T1000 (cell line): ENCODE measurements at regions not wholly inside any gene's neighbourhood (a gene's known extent, or its start where the extent isn't known, plus 50 kb on each side); places are given as distances from the start of the nearest gene placed in this dataset.

Experiments
- DNase-seq: peaks from one replicate; lab custom pipeline; 2025; ENCODE audit warnings: mixed read lengths; lab: John Stamatoyannopoulos, UW

DNA sequence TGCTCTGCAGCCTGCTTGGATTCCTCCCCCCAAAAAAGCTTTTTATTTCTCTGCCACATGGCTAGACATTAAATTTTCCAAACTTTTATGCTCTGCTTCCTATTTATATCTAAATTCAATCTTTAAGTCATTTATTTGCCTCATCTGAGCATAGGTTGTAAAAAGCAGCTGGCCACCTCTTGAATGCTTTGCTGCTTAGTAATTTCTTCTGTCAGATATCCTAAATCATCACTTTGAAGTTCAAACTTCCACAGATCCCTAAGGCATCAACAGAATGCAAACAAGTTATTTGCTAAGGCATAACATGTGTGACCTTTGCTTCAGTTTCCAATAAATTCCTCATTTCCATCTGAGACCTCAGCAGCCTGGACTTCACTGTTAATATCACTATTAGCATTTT is 209.6 kb downstream of the FSCB start:
- DNase-seq, result peak; percentile 5

DNA sequence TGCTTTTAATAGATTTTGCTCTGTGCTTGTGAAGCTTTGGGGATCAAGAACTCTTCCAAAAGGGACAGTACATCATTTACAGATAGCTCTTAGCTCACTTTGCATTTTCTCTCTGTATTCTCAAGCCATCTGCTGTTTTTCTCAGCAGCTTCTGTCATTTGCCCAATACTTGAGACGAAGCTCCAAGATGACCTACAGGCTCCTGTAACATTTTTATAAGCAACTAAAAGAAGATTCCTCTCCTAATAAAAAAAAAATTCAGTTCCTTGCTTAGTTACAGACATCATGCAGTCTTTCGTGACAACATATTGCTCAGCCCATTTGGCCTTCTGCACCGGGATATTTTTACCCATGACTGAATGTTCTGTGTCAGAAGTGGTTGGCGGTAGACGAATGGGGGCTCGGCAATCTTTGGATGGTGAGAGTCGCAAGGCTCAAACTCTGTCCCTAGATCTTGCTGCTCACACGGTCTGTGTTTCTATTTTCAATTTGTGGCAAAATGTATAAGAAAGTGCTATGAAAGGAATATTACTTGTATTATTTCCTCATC is 215.6 kb downstream of the FSCB start:
- no peak for DNase-seq

DNA sequence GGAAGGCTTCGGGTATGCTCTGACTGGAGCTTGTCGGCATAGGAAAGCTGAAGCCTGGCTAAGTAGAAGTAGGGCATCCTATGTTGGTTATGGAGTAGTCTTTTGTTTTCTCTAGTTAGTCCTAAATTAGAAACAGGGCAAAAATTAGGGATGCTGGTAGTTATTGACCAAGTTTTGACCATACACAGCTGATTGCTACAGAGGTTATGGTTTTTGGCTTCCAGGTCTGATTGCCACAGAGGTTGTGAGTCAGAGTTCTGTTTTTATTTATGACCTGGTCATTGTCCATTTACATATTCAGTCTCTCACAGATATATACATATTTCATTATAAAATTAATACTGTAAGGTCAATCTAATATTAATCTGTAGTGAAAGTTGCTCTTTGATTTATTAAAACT is 219.2 kb downstream of the FSCB start:
- no peak for DNase-seq

DNA sequence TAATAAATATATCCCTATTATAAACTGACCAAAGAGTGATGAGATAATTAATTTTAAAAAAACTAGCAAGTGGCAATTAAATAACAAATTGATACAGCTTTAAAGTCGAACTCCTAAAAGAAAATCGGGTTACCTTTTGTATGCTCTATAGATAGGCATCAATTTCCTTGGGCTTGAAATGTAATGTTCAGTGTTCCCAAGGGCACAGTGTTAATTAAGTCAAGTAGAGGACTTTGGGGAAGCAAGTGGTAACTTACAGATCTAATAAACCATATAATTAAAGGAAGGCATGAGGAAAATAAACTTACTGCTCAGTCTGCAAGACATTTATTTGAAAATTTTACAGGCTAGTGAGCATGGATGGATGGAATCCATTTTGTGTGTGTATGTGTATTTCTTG is 220.9 kb downstream of the FSCB start:
- no peak for DNase-seq

DNA sequence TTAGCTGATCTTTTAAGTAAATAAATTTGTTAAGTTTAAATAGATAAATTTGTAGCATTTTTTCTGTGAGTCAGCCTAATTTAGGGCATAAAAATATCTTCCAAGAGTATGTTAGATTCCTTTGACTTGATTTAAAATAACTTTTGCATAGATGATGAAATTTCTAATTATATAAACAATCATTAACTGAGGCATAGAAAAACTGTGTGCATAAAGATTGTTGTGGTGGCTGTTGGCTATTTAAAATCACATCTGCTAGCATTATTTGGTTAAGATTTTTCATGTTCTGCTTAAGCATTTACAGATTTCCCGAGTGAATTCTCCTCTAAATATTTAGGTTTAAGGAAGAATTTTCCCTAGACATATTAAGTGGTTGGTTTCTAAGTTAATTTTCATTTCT is 223.2 kb downstream of the FSCB start:
- no peak for DNase-seq

DNA sequence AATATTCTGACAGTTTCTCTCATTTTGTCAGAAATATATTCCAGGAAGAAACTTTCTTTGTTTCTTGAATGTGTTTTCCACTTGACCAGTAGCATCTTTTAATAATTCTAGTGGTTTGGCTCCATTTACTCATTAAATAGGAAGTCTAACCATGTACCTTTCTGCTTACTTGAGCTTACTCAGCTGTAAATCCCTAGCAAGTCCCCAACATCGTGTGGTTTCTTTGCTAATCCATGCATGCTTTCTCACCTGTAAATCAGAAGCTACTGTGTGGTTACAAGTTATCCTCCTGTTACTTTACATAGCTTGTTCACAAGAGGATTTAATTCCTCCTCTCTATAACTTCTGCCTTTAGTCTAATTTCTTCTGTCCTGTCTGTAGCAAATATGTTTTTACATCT is 227.7 kb downstream of the FSCB start:
- DNase-seq, result no peak

DNA sequence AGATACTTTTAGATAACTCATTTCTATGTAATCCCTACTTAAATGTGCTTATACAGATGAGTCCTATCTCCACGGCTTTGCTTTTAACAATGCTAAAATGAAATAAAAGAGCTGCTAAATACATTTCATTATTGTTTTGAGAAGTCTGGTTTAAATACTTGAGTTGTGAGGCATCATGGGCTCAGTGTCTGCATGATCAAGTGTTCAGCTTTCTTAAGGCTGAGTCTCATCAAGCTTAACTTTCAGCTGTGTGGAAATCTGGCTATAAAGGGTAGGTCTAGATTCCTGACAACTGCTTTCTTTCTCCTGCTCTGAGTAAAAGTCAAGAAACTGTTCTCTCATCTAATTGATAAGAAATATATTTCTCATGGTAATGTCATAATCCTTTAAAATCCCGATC is 235.4 kb downstream of the FSCB start:
- DNase-seq, result no peak

DNA sequence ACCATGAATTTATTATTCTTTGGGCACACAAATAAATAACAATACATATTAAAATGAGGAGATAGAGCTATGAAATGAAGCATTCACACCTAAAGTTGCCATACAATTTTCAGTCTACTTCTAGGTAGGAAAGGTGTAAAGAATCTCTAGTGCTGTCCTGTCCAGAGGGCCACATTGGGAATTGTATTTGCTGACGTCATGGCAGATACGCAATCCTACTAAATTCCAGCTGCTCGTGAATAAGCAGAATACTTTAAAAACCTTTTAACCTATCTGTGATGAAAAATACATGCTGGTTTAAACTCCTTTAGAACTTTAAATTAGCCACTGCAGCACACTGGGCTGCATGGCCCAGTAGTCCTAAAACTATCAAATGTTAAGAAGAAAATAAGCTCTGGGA is 236.1 kb downstream of the FSCB start:
- DNase-seq, result no peak

DNA sequence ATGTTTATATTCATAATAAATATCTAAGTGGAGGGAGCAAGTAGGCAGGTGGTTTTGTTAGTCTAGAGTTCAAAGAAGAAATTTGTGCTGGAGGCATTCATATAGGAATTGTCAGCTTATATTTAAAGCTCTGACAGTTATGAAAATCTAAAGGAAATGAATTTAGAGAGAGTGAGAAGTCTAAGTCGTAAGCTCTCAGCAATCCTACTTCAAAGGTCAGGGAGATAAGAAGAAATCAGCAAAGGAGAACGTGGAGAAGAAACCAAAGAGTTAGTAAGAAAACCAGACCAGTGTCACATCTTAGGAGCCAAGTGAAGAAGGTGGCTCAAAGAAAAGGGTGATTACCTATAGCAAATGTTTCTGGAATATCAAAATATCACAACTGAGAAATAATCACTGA is 241.8 kb downstream of the FSCB start:
- no peak for DNase-seq

DNA sequence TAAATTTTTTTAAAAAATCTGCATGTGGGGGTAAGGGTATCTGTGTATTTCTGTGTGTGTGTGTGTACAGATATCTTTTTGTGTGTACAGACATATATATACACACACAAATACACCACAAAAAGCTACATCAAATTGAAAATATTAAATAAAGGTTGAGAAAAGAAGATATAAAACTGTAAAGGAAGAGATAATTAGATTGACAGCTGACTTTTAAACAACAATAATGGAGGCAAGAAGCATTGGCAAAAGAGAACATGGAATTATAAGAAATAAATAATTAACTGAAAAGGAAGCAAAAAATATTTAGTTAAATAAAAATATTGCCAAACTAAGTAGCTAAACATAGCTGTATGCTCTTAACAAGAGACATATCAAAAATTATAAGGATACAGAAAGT is 291.4 kb downstream of the FSCB start:
- no peak for DNase-seq

DNA sequence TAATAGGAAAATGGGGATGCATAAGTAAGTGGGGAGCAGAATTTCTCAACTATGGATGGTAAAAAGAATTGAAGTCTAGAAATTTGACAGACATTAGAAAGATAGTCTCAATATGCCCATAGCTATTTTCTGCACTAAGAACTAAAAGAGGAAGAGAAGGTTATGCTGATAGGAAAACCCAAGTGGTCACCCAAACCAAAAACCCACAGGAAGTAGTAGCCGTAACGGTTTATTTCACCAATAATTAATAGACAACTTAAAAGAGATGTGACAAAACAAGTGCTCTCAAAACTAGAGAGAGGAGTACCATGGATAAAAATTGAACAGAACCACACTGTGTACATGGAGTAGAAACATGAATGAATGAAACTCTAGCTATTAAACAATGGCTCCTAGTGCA is 295.4 kb downstream of the FSCB start:
- DNase-seq, result no peak

DNA sequence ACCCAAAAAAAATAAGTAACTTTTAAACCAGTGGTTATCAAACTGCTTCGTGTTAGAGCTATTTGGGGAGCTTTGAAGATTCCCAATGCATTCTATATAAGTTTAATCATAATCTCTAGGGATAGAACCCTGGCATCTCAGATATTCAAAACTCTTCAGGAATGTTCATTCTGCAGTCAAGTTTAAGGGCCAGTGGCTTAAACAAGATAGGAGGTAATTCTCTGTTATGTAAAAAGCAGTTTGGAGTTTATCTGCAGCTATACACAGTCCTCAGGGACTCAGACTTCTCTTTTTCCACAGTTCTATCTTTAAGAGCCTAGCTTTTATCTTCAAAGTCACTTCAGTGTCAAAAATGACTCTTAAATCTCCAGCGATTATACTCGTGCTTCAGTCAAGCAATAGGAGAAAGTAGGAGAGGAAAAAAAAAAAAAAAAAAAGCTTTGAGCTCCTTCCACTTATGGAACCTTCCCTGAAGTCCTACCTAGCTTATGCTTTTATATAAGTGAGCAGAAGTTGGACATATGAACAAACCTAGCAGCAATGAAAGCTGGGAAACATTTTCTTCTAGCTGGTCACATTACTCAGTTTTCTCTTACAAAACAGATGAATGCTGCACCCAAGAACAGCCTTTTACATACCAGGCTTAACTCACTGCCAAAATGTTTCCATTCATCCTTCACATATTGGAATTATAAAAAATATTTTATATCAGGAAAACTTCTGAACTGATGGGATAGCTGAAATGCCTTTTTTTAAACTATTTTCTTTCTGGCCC is 302.8 kb downstream of the FSCB start:
- DNase-seq, result no peak

DNA sequence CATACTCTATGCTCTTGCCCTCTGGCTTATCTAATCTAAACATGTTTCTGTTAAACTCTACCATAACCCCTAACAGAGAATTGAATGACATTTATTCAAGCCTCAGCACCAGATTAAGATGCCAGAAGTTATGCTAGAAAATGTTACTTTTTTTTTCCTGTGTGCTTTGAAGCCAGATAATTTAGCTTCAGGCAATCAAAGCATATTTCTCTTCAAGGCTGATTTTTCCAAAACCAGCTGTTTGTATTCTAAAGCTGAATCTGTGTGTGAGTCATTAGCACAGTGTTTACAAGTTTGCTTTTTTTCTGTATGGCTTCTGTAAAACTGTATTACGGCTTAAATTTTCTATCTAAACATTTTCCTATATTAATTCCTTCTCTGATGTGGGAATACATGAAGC is 326.1 kb downstream of the FSCB start:
- no peak for DNase-seq

DNA sequence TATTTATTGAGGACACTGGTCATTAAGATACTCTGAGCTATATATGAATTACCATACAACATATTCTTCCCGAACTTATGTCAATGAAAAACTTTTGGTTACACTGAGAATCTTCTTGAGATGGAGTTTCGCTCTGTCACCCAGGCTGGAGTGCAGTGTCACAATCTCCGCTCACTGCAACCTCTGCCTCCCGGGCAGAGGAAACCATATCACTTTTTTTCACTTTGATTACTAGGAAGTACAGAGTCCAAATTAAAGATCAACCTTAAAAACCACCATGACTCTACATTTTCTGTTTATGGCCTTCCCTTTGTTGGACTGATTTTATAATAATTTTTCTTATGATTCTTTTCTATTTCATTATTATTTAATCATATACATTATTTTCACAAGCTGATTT is 336.5 kb downstream of the FSCB start:
- no peak for DNase-seq

DNA sequence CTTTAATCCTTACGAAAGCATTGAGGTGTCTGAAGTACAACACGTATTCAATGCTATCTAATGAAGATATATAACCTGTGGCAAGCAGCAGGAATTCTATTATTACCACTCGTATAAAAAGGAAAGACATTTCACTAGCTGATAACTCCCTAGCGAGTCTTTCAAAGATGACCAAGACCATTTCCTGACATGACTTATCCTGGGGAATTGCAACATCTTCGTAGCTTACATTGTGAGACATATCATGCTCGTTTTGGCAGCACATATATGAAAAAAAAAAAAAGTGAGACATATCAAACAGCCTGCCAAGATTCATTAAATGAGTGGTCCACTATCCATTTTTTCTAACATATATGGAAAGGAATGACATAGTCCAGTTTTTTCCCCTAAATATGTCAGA is 337.0 kb downstream of the FSCB start:
- no peak for DNase-seq

DNA sequence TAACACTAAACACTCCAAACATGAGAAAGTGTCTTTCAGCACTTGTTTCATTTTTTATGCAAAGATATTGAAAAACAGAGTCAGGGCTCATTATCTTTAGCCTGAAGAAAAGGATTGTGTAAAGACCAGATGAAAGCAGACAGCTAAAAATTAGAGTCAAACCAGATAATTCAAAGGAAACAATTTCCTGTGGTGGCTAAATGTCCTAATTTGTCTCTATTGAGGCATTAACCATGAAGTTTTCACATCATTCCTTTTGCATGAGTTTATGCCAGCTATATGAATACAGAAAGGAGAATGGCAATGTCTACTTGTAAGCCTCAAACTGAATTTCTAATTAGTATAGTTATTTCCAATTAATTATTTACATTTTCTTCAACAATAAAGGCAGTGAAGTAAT is 338.5 kb downstream of the FSCB start:
- DNase-seq, result no peak

DNA sequence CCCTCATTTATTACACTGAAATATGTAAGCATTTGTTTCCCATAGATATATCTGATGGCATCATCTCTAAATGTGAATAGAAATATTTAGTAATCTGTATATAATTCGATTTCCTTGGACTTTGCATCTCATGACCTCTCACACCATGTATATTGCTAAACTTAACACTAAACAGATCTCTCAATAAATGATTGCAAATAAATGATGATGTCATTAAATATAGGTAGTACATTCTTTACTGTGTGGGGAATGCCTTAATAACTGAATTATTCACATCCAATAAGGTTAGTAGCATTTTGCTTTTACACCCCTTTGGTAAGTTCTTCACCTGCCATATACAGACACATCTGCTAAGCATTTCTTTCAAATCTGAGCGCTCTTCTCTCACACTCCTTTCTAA is 340.5 kb downstream of the FSCB start:
- no peak for DNase-seq

DNA sequence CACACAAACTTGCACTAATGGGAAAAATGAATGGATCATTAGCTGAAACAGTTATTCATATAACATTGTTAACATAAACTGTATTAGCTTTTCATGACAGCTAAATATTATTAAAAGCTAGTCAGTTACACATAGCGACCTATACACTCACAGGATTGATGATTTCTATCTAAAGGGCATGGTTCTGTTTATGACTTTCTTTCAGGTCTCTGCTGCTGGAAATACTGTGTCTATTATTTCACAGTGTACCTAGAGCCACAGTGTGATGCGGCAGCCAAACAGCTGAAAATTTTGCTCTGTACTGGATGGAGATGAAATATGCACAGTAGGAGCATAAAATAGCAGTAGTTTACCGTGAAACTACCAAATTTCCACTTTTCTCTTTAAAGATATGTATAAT is 341.1 kb downstream of the FSCB start:
- no peak for DNase-seq

DNA sequence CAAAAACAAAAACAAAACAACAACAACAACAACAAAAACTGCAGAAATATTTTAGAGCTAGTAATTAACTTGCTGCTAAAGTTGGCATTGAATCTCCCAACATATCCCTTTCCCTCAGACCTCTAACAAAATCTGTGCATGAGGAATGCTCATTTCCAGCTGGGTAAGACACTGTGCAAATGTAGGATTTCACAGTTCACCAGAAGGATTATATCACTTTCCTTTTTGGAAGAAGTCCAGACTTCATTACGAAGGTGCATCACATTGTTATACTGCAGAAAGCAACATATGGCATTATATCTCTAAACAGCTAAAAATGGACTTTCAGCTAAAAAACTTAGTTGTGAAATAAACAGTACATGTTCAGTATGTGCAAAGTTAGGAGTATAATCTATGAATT is 341.8 kb downstream of the FSCB start:
- DNase-seq, result no peak

DNA sequence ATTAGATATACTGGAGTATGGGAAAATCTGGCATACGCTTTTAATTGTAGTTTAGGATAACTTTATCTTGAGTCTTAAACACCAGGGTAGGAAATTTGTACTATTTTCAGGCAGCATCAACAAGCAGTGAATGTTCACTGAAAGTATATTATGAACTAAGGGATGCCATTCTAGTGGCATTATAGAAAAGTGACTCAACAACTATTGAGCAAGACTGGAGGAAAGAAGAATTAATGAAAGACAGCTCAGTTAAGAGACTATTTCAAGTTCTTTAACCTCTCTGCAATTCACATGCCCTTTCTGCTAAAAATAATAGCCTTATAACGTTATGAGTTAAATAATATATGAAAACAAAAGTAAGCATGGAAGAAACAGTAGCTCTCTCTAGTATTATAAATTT is 343.1 kb downstream of the FSCB start:
- no peak for DNase-seq

DNA sequence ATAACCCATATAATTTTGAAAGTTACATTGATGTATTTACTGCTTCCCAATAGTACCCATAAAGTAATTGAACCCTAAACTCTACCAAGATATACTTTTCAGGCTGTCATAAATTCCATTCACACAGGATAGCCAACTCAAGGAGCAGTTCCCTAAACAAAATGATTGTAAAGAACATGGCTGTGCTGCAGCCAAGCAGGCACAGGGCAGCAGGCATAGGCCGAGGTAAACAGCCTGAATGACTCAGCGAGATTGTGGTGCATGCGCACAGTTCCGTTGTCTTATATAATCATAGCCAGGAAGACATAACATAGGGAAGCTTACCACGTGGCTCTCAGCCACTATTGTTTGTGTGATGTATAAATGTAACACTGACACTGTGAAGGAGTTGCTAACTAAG is 344.9 kb downstream of the FSCB start:
- no peak for DNase-seq

DNA sequence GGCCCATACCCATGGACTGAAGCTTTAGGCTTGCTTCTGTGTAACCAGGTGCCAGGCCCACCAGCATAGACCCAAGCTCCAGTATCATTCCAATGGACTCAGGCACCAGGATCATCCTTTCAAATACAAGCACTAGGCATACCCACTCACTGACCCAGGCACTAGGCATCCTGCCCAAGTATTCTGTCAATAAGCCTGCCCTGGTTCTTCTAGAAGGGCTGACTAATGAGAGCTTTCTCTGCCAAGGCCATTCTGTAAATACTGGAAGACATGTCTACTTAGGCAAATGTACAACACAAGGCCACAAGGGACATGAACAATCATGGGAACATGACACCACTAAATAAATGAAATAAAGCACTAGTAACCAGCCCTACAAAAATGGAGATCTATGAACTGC is 352.2 kb downstream of the FSCB start:
- DNase-seq, result no peak

DNA sequence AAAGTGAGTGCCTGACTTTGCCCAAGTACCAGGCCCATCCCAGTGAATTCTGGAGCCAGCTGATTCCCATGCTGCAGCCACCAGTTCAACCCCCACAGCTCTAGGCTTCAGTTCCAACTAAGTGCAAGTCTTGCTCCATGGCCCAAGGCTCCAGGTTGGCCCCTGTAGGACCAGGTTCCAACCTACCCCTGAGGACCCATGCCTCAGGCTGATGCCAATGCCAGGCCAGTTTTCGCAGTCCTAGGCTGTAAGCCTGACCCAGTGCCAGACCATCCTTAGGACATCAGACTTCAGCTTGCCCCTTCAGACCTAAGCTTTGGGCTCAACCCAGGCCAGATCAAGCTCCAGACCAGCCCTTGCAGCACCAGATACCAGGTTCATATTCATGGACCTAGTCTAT is 352.6 kb downstream of the FSCB start:
- no peak for DNase-seq

DNA sequence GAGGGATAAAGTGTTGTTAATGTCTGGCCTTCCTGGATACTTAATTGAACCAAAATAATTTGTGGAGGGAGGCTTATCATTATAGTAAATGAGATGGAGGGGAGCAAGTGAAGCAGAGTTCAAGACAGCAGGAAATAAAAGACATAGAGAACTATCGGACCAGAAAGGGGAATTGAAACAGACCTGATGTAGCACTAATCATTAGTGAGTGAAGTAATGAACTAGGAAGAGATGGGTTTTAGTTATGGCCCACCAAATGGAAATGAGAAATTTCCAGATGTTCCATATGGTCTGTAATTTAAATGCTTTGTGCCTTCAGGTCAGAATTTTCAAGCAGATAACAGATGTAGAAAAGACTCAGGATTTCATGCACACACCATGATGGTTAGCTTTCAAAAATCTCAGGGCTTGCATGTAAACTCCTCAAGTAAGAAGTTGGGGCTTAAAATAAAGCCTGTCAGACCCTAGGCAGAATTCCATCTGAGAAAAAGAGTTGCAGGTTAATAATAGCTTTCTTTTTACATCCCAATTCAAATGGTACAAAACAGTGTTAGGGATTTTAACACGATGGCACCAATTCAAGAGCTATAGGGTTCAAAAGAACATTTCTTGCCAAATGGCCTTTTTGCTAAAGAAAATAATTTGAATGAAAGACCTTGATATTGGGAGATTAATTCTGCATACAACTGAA is 355.8 kb downstream of the FSCB start:
- DNase-seq, result no peak
